K562 (cell line): ENCODE measurements at regions not wholly inside any gene's neighbourhood (a gene's known extent, or its start where the extent isn't known, plus 50 kb on each side); places are given as distances from the start of the nearest gene placed in this dataset.

Experiments used
- CBX1 ChIP-seq: sonication (generic); IDR thresholded peaks from 2 replicates; pipeline ENCODE4 v1.6.1; 2016; ENCODE audit warnings: antibody characterized with exemption, low read depth, mild to moderate bottlenecking
- POLR2A ChIP-seq: fragments of 450-650 bp; conservative IDR thresholded peaks from 2 replicates; pipeline ENCODE4 v1.6.1; 2016
- ZBTB17 ChIP-seq: fragments of 450-650 bp; formaldehyde crosslinking; IDR thresholded peaks from 2 replicates; pipeline ENCODE4 v1.4.0; 2020; ENCODE audit warnings: mild to moderate bottlenecking
- ZNF184 ChIP-seq: sonication (generic); formaldehyde crosslinking; IDR thresholded peaks from 2 replicates; pipeline ENCODE4 v1.5.0; 2020; ENCODE audit warnings: missing genetic modification reagents
- TF ChIP-seq, protein P1 (sequence below): fragments of 450-650 bp; IDR thresholded peaks from 2 replicates; pipeline ENCODE4 v1.6.1; 2016; ENCODE audit warnings: low read depth

- TF ChIP-seq, protein P1, sequence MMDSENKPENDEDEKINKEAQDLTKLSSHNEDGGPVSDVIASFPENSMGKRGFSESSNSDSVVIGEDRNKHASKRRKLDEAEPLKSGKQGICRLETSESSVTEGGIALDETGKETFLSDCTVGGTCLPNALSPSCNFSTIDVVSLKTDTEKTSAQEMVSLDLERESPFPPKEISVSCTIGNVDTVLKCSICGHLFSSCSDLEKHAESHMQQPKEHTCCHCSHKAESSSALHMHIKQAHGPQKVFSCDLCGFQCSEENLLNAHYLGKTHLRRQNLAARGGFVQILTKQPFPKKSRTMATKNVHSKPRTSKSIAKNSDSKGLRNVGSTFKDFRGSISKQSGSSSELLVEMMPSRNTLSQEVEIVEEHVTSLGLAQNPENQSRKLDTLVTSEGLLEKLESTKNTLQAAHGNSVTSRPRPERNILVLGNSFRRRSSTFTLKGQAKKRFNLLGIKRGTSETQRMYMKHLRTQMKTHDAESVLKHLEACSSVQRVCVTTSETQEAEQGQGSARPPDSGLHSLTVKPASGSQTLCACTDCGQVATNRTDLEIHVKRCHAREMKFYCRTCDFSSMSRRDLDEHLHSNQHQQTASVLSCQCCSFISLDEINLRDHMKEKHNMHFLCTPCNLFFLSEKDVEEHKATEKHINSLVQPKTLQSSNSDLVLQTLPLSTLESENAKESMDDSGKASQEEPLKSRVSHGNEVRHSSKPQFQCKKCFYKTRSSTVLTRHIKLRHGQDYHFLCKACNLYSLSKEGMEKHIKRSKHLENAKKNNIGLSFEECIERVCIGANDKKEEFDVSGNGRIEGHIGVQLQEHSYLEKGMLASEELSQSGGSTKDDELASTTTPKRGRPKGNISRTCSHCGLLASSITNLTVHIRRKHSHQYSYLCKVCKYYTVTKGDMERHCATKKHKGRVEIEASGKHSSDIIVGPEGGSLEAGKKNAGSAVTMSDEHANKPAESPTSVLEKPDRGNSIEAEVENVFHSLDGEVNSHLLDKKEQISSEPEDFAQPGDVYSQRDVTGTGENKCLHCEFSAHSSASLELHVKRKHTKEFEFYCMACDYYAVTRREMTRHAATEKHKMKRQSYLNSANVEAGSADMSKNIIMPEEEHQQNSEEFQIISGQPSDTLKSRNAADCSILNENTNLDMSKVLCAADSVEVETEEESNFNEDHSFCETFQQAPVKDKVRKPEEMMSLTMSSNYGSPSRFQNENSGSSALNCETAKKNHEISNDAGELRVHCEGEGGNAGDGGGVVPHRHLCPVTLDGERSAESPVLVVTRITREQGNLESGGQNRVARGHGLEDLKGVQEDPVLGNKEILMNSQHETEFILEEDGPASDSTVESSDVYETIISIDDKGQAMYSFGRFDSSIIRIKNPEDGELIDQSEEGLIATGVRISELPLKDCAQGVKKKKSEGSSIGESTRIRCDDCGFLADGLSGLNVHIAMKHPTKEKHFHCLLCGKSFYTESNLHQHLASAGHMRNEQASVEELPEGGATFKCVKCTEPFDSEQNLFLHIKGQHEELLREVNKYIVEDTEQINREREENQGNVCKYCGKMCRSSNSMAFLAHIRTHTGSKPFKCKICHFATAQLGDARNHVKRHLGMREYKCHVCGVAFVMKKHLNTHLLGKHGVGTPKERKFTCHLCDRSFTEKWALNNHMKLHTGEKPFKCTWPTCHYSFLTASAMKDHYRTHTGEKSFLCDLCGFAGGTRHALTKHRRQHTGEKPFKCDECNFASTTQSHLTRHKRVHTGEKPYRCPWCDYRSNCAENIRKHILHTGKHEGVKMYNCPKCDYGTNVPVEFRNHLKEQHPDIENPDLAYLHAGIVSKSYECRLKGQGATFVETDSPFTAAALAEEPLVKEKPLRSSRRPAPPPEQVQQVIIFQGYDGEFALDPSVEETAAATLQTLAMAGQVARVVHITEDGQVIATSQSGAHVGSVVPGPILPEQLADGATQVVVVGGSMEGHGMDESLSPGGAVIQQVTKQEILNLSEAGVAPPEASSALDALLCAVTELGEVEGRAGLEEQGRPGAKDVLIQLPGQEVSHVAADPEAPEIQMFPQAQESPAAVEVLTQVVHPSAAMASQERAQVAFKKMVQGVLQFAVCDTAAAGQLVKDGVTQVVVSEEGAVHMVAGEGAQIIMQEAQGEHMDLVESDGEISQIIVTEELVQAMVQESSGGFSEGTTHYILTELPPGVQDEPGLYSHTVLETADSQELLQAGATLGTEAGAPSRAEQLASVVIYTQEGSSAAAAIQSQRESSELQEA: no peak
- no peak for TF ChIP-seq CBX1
- no peak for TF ChIP-seq ZNF184
- no peak for TF ChIP-seq ZBTB17 (CRISPR knock-in tag)
- TF ChIP-seq POLR2A: no peak
- TF ChIP-seq, all 486 proteins: peak for 0
These were observed 136.6 kb upstream of the ALKAL2 start (continued) for GRCh38 chr2:424306-425171.
